Breast epithelium (tissue), 4 donors: ENCODE measurements at regions not wholly inside any gene's neighbourhood (a gene's known extent, or its start where the extent isn't known, plus 50 kb on each side); places are given as distances from the start of the nearest gene placed in this dataset.

ENCODE experiments used
- DNase-seq, 2 donors: peaks; one replicate each; pipeline ENCODE4 v3.0.0-alpha.2; 2019; ENCODE audit warnings: low spot score in 2 of 2
- H3K27ac ChIP-seq, 2 donors: fragments of 200-600 bp; sonication (generic) in 1 of 2; one replicate each; pipeline ENCODE4 v1.5.1; 2016 to 2019; ENCODE audit warnings: mild to moderate bottlenecking in 1 of 2
- H3K27me3 ChIP-seq, 2 donors: fragments of 200-600 bp; sonication (generic) in 1 of 2; one replicate each; pipeline versions ENCODE4 v1.5.1 to v1.6.0; 2017 to 2019; ENCODE audit warnings: control low read depth in 1 of 2, mild to moderate bottlenecking in 1 of 2
- H3K36me3 ChIP-seq: fragments of 200-600 bp; one replicate; pipeline ENCODE4 v1.5.1; 2019
- H3K4me1 ChIP-seq, 2 donors: fragments of 200-600 bp; sonication (generic); one replicate each; pipeline ENCODE4 v1.5.1; 2016 to 2019; ENCODE audit warnings: control low read depth in 1 of 2
- H3K4me3 ChIP-seq, 3 donors: fragments of 200-600 bp; sonication (generic); 1 replicate in 2 of 3; 2 replicates in 1 of 3; pipeline ENCODE4 v1.5.1; 2016 to 2019; ENCODE audit warnings: mild to moderate bottlenecking in 3 of 3, moderate library complexity in 2 of 3
- H3K9me3 ChIP-seq, 2 donors: fragments of 200-600 bp; sonication (generic) in 1 of 2; one replicate each; pipeline ENCODE4 v1.5.1; 2016 to 2019; ENCODE audit warnings: control low read depth in 1 of 2
- POLR2A ChIP-seq: fragments of 450-650 bp; IDR thresholded peaks from one replicate; pipeline ENCODE4 v1.6.1; 2016; ENCODE audit warnings: antibody characterized with exemption, mild to moderate bottlenecking, moderate library complexity
- POLR2AphosphoS5 ChIP-seq, 3 donors: sonication (generic); formaldehyde crosslinking; IDR thresholded peaks; one replicate each; pipeline ENCODE4 v1.6.1; 2017; ENCODE audit warnings: antibody characterized with exemption in 3 of 3
- intact Hi-C: fragments of 100-400 bp; cut with DNase I; formaldehyde crosslinking; loops from one replicate; pipeline ENCODE4 v1.15.1; 2023; ENCODE audit warnings: low total_unique reads
- TF ChIP-seq, protein P1 (sequence below), 3 donors: fragments of 450-650 bp; IDR thresholded peaks; one replicate each; pipeline ENCODE4 v1.5.1; 2016 to 2017; ENCODE audit warnings: antibody characterized with exemption in 3 of 3, mild to moderate bottlenecking in 3 of 3, moderate library complexity in 3 of 3

DNA sequence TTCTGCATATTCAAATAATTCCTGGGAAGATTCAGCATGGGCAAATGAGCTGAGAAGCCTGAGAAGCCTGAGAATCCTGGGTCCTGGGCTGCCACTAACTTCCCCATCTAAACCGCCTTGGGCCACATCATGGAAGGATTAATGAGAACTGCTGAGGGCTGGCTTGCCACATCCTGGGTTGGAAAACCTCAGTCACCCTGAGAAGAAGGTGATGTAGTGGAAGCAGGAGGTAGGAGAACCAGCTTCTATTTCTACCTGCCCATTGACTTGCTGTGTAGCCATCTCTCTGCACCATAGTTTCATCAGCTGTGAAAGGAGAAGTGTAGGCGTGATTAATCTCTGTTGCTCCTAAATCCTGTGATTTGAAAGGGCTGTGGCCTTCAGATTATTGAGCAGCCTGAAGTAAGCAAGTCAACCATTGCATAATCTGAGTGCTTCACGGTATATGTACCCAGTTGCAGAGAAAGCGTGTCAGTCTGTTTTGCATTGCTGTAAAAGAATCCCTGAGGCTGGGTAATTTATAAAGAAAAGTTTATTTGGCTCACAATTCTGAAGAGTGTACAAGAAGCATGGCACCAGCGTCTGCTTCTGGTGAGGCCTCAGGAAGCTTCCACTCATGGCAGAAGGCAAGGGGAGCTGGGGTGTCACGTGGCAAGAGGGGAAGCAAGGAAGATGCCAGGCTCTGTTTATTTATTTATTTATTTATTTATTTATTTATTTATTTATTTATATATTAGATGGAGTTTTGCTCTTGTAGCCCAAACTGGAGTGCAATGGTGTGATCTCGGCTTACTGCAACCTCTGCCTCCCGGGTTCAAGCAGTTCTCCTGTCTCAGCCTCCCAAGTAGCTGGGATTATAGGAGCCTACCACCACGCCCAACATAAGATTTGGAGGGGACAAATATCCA lies 140.9 kb upstream of the ATP6AP2 start:
- Histone ChIP-seq H3K4me1 (no peaks in the 10 kb centered on the region), H3K36me3 (no peaks in the 10 kb centered on the region), H3K27ac (no peak overlapping the region), H3K4me3 (no peak overlapping the region), H3K27me3 (peaks cover 0 to 56% of the 10 kb centered on the region in 2 donors), H3K9me3 (no peaks in the 10 kb centered on the region)
- intact Hi-C loops = no loop called here
- TF ChIP-seq, protein P1, sequence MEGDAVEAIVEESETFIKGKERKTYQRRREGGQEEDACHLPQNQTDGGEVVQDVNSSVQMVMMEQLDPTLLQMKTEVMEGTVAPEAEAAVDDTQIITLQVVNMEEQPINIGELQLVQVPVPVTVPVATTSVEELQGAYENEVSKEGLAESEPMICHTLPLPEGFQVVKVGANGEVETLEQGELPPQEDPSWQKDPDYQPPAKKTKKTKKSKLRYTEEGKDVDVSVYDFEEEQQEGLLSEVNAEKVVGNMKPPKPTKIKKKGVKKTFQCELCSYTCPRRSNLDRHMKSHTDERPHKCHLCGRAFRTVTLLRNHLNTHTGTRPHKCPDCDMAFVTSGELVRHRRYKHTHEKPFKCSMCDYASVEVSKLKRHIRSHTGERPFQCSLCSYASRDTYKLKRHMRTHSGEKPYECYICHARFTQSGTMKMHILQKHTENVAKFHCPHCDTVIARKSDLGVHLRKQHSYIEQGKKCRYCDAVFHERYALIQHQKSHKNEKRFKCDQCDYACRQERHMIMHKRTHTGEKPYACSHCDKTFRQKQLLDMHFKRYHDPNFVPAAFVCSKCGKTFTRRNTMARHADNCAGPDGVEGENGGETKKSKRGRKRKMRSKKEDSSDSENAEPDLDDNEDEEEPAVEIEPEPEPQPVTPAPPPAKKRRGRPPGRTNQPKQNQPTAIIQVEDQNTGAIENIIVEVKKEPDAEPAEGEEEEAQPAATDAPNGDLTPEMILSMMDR (IDR thresholded peaks at IDR 0.05) = no peak
- TF ChIP-seq POLR2AphosphoS5 (IDR thresholded peaks at IDR 0.05) (no peak), POLR2A (no peak)
- no peak for DNase-seq

- no peak for DNase-seq
- intact Hi-C loops = no loop called here
- TF ChIP-seq POLR2A = no peak
- no peak for TF ChIP-seq POLR2AphosphoS5 (IDR thresholded peaks at IDR 0.05)
- TF ChIP-seq, protein P1 (IDR thresholded peaks at IDR 0.05) = no peak
Measured at GRCh38 chrX:40437348-40437747, 143.4 kb upstream of the ATP6AP2 start.

GRCh38 chrX:40434947-40435346 lies 145.8 kb upstream of the ATP6AP2 start:
- H3K4me3 ChIP-seq = no peak overlapping the region
- intact Hi-C loops = no loop called here
- H3K36me3 ChIP-seq = no peaks in the 10 kb centered on the region
- DNase-seq = no peak
- H3K4me1 ChIP-seq = no peaks in the 10 kb centered on the region
- TF ChIP-seq, protein P1 (IDR thresholded peaks at IDR 0.05) = no peak
- TF ChIP-seq POLR2A (no peak), POLR2AphosphoS5 (IDR thresholded peaks at IDR 0.05) (no peak)
- peaks cover 0 to 8% of the 10 kb centered on the region in 2 donors for H3K9me3 ChIP-seq
- peaks cover 0 to 61% of the 10 kb centered on the region in 2 donors for H3K27me3 ChIP-seq
- no peak overlapping the region for H3K27ac ChIP-seq

More at GRCh38 chrX:40437348-40437747, 143.4 kb upstream of the ATP6AP2 start:
- Histone ChIP-seq H3K4me3 (no peak overlapping the region), H3K4me1 (no peaks in the 10 kb centered on the region), H3K27ac (no peak overlapping the region), H3K9me3 (no peaks in the 10 kb centered on the region), H3K27me3 (peaks cover 0 to 68% of the 10 kb centered on the region in 2 donors), H3K36me3 (no peaks in the 10 kb centered on the region)

DNA sequence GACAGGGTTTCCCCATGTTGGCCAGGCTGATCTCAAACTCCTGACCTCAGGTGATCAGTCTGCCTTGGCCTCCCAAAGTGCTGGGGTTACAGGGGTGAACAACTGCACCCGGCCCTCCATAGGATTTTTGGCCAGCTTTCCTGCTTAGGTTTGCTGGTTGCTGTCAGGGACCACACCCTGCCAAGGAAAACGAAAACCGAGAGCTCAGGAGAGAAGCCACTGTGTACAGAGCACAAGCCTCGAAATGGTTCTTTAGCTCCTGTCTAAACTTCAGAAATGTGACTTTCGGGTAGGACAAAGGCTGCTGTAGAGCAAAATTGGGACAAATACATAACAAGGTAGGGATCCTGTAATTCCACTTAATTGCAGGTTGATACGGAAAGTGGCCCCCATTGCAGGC lies 146.3 kb upstream of the ATP6AP2 start:
- H3K4me3 ChIP-seq = no peak overlapping the region
- no peak overlapping the region for H3K27ac ChIP-seq
- H3K9me3 ChIP-seq = peaks cover 0 to 8% of the 10 kb centered on the region in 2 donors
- TF ChIP-seq POLR2A = no peak
- no peak for TF ChIP-seq POLR2AphosphoS5 (IDR thresholded peaks at IDR 0.05)
- TF ChIP-seq, protein P1 (IDR thresholded peaks at IDR 0.05) = no peak
- DNase-seq = no peak
- H3K36me3 ChIP-seq = no peaks in the 10 kb centered on the region
- H3K4me1 ChIP-seq = no peaks in the 10 kb centered on the region
- intact Hi-C loops = no loop called here
- H3K27me3 ChIP-seq = peaks cover 0 to 59% of the 10 kb centered on the region in 2 donors

GRCh38 chrX:40433160-40433559 lies 147.6 kb upstream of the ATP6AP2 start:
- Histone ChIP-seq H3K36me3 (no peaks in the 10 kb centered on the region), H3K27ac (no peak overlapping the region), H3K27me3 (peaks cover 0 to 50% of the 10 kb centered on the region in 2 donors), H3K4me3 (no peak overlapping the region), H3K4me1 (no peaks in the 10 kb centered on the region), H3K9me3 (peaks cover 10 to 13% of the 10 kb centered on the region in 2 donors)
- intact Hi-C loops = no loop called here
- TF ChIP-seq, protein P1 (IDR thresholded peaks at IDR 0.05) = no peak
- TF ChIP-seq POLR2AphosphoS5 (IDR thresholded peaks at IDR 0.05) (no peak), POLR2A (no peak)
- DNase-seq = no peak
